SK-N-SH (cell line): ENCODE measurements at regions not wholly inside any gene's neighbourhood (a gene's known extent, or its start where the extent isn't known, plus 50 kb on each side); places are given as distances from the start of the nearest gene placed in this dataset.

Experiments
- CTCF ChIA-PET: fragments of 300-600, 350-600 bp; formaldehyde crosslinking; extraction: SDS; loops from one replicate; lab custom pipeline; 2021; lab: Yijun Ruan, JAX
- POLR2A ChIA-PET: fragments of 350-600 bp; sonication (Branson Sonifier 250); formaldehyde crosslinking; extraction: SDS; loops from one replicate; lab custom pipeline; 2020; ENCODE audit warnings: antibody characterized with exemption, inconsistent platforms; lab: Yijun Ruan, JAX
- DNase-seq: peaks from one replicate; pipeline ENCODE4 v3.0.0; 2012
- H2AFZ ChIP-seq: fragments of 200-600 bp; sonication (generic); 2 replicates; pipeline ENCODE4 v1.8.1; 2016; ENCODE audit warnings: antibody characterized with exemption, mild to moderate bottlenecking, low read depth
- H3F3A ChIP-seq: fragments of 200-600 bp; sonication (generic); replicated peaks from 2 replicates; pipeline ENCODE3; 2016; ENCODE audit warnings: antibody characterized with exemption, mild to moderate bottlenecking; ENCODE audit not compliant: insufficient read depth
- H3K27ac ChIP-seq, 2 experiments: fragments of 200-500 bp in 1 of 2; fragments of 200-600 bp in 1 of 2; sonication (Bioruptor generic) in 1 of 2; sonication (generic), shearing (Covaris generic) in 1 of 2; 2 replicates each; pipeline versions ENCODE4 v1.5.1 to v1.6.1; 2014 to 2016; ENCODE audit warnings: low read depth in 2 of 2, inconsistent platforms in 1 of 2, low read length in 1 of 2, mild to moderate bottlenecking in 1 of 2, mixed read lengths in 1 of 2
- H3K27me3 ChIP-seq: fragments of 200-600 bp; sonication (generic), shearing (Covaris generic); 2 replicates; pipeline ENCODE4 v1.6.1; 2016; ENCODE audit warnings: mixed run types; ENCODE audit not compliant: insufficient read depth
- H3K36me3 ChIP-seq, 2 experiments: fragments of 200-500 bp in 1 of 2; fragments of 200-600 bp in 1 of 2; sonication (Bioruptor generic) in 1 of 2; sonication (generic) in 1 of 2; replicated peaks in 1 of 2; 2 replicates each; pipeline versions ENCODE3 to v1.5.1; 2014 to 2016; ENCODE audit warnings: low read length in 1 of 2, mild to moderate bottlenecking in 1 of 2; ENCODE audit not compliant: insufficient read depth in 2 of 2, control insufficient read depth in 1 of 2
- H3K4me1 ChIP-seq, 2 experiments: fragments of 200-500 bp in 1 of 2; fragments of 200-600 bp in 1 of 2; sonication (Bioruptor generic) in 1 of 2; sonication (generic), shearing (Covaris generic) in 1 of 2; 2 replicates each; pipeline versions ENCODE4 v1.5.1 to v1.6.1; 2014 to 2016; ENCODE audit warnings: low read depth in 1 of 2, low read length in 1 of 2, mixed run types in 1 of 2; ENCODE audit not compliant: insufficient read depth in 2 of 2, control insufficient read depth in 1 of 2
- H3K4me2 ChIP-seq: fragments of 200-600 bp; sonication (generic), shearing (Covaris generic); 2 replicates; pipeline ENCODE4 v1.6.1; 2017; ENCODE audit warnings: mixed run types
- H3K4me3 ChIP-seq, 2 experiments: fragments of 200-500 bp in 1 of 2; fragments of 200-600 bp in 1 of 2; sonication (Bioruptor generic) in 1 of 2; sonication (generic), shearing (Covaris generic) in 1 of 2; 2 replicates each; pipeline versions ENCODE4 v1.5.1 to v1.8.1; 2014 to 2016; ENCODE audit warnings: low read depth in 2 of 2, inconsistent platforms in 1 of 2, low read length in 1 of 2, mild to moderate bottlenecking in 1 of 2, mixed read lengths in 1 of 2, moderate library complexity in 1 of 2
- H3K79me2 ChIP-seq: fragments of 200-600 bp; sonication (generic); 2 replicates; pipeline ENCODE4 v1.8.1; 2017; ENCODE audit warnings: mild to moderate bottlenecking; ENCODE audit not compliant: insufficient read depth
- H3K9ac ChIP-seq: fragments of 200-600 bp; sonication (generic); 2 replicates; pipeline ENCODE4 v1.6.1; 2017; ENCODE audit warnings: mixed run types
- H3K9me2 ChIP-seq: fragments of 200-600 bp; sonication (generic); 2 replicates; pipeline ENCODE4 v1.6.1; 2017; ENCODE audit warnings: mixed run types
- H3K9me3 ChIP-seq: fragments of 200-600 bp; sonication (generic); 2 replicates; pipeline ENCODE4 v1.6.1; 2017; ENCODE audit warnings: mixed run types, mild to moderate bottlenecking, moderate library complexity
- H4K20me1 ChIP-seq: fragments of 200-600 bp; sonication (generic); 2 replicates; pipeline ENCODE4 v1.6.1; 2017; ENCODE audit warnings: mild to moderate bottlenecking, mixed run types; ENCODE audit not compliant: insufficient read depth
- EZH2phosphoT487 ChIP-seq: fragments of 200-600 bp; sonication (generic); IDR thresholded peaks from 2 replicates; pipeline ENCODE4 v1.6.1; 2017; ENCODE audit warnings: low read depth, mixed run types, mild to moderate bottlenecking, antibody characterized with exemption, moderate library complexity, borderline replicate concordance
- FOXJ3 ChIP-seq: sonication (generic); formaldehyde crosslinking; IDR thresholded peaks from 2 replicates; pipeline ENCODE4 v1.5.1; 2020; ENCODE audit warnings: mild to moderate bottlenecking, missing genetic modification reagents
- IRF3 ChIP-seq: fragments of 150-350 bp; IDR thresholded peaks from 2 replicates; pipeline ENCODE4 v1.6.1; 2016; ENCODE audit warnings: mild to moderate bottlenecking, low read depth, low read length
- JUND ChIP-seq: IDR thresholded peaks from 2 replicates; pipeline ENCODE4 v1.4.0; 2012
- NFIC ChIP-seq: IDR thresholded peaks from 2 replicates; pipeline ENCODE4 v1.4.0; 2012; ENCODE audit warnings: borderline replicate concordance
- NRF1 ChIP-seq: IDR thresholded peaks from 2 replicates; pipeline ENCODE4 v1.6.1; 2012; ENCODE audit warnings: low read depth, mild to moderate bottlenecking, low read length
- POLR2AphosphoS5 ChIP-seq: IDR thresholded peaks from 2 replicates; pipeline ENCODE4 v1.6.1; 2012; ENCODE audit warnings: low read depth, low read length
- RFX5 ChIP-seq: IDR thresholded peaks from 2 replicates; pipeline ENCODE4 v1.6.1; 2012; ENCODE audit warnings: mild to moderate bottlenecking, improper control_type of control experiment, low read length
- RXRA ChIP-seq: IDR thresholded peaks from 2 replicates; pipeline ENCODE4 v1.4.0; 2012; ENCODE audit warnings: low read depth, mild to moderate bottlenecking, borderline replicate concordance
- SMC3 ChIP-seq: IDR thresholded peaks from 2 replicates; pipeline ENCODE4 v1.6.1; 2012; ENCODE audit warnings: low read depth, low read length, improper control_type of control experiment
- TEAD4 ChIP-seq: IDR thresholded peaks from 2 replicates; pipeline ENCODE4 v1.4.0; 2012; ENCODE audit warnings: mild to moderate bottlenecking, borderline replicate concordance; ENCODE audit not compliant: insufficient read depth
- YY1 ChIP-seq: IDR thresholded peaks from 2 replicates; pipeline ENCODE4 v1.4.0; 2012; ENCODE audit warnings: low read depth, mild to moderate bottlenecking
- ZBTB33 ChIP-seq: IDR thresholded peaks from 2 replicates; pipeline ENCODE4 v1.4.0; 2012; ENCODE audit warnings: low read depth, borderline replicate concordance
- WGBS: methylation state at CpG from one replicate; pipeline ENCODE4 v1.1.6; 2017; ENCODE audit warnings: low lambda C conversion rate; 5-methylcytosine and 5-hydroxymethylcytosine counted together
- TF ChIP-seq, protein P1 (sequence below): IDR thresholded peaks from 2 replicates; pipeline ENCODE4 v1.6.1; 2012; ENCODE audit warnings: mild to moderate bottlenecking, low read depth, low read length, moderate library complexity
- TF ChIP-seq, protein P2 (sequence below): IDR thresholded peaks from 2 replicates; pipeline ENCODE4 v1.4.0; 2012; ENCODE audit warnings: low read depth
- TF ChIP-seq, protein P3 (sequence below): fragments of 150-350 bp; IDR thresholded peaks from 2 replicates; pipeline ENCODE4 v1.6.1; 2017; ENCODE audit warnings: antibody characterized with exemption, low read length, low read depth, borderline replicate concordance

DNA sequence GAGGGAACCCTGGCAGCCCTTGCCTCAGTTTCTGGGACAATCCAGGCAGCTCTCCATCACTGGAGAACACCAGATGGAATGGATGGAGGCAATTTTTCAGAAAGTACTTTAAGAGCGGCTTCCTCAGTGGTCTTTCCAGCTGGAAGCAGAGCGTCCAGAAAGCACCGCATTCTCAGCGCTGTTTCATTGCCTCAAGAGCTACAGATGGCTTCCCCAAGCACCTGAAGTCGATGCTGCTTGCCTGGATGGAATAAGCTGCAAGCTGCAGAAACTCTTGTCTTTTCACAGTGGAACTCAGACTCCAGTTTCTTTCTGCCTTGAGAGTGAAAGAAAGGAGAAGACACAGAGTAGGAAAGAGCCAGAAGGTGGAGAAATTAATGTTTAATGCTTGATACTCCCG, 766.9 kb downstream of the TDRD15 start (continued):
- no peak for TF ChIP-seq POLR2AphosphoS5

DNA sequence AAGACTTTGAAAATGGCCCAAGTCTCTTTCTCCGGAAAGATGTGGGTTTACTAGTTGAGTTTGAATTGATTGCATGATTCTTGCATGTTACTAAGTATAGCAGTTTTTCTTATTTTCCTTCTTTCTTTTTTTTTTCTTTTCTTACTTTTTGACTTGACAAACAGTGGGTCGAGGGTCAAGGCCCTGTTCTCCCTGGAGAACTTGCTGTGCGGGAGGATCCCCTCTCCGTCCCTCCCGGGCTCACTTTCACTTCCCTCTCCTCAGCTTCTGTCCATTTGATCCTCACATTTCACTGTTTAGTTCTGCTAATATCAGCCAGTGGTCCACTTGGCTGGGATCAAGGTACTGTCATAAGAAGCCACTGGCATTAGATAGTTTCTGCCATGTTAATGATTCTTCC, 767.4 kb downstream of the TDRD15 start:
- Histone ChIP-seq H3K4me2 (no peak overlapping the region), H3K9me2 (no peaks in the 10 kb centered on the region), H4K20me1 (no peaks in the 10 kb centered on the region), H2AFZ (no peak overlapping the region), H3F3A (no peaks in the 10 kb centered on the region), H3K27ac (no peak overlapping the region), H3K9me3 (peaks cover 6% of the 10 kb centered on the region; the same call in 1 of the 2 replicates)
- no peak for TF ChIP-seq EZH2phosphoT487
- TF ChIP-seq, protein P1, sequence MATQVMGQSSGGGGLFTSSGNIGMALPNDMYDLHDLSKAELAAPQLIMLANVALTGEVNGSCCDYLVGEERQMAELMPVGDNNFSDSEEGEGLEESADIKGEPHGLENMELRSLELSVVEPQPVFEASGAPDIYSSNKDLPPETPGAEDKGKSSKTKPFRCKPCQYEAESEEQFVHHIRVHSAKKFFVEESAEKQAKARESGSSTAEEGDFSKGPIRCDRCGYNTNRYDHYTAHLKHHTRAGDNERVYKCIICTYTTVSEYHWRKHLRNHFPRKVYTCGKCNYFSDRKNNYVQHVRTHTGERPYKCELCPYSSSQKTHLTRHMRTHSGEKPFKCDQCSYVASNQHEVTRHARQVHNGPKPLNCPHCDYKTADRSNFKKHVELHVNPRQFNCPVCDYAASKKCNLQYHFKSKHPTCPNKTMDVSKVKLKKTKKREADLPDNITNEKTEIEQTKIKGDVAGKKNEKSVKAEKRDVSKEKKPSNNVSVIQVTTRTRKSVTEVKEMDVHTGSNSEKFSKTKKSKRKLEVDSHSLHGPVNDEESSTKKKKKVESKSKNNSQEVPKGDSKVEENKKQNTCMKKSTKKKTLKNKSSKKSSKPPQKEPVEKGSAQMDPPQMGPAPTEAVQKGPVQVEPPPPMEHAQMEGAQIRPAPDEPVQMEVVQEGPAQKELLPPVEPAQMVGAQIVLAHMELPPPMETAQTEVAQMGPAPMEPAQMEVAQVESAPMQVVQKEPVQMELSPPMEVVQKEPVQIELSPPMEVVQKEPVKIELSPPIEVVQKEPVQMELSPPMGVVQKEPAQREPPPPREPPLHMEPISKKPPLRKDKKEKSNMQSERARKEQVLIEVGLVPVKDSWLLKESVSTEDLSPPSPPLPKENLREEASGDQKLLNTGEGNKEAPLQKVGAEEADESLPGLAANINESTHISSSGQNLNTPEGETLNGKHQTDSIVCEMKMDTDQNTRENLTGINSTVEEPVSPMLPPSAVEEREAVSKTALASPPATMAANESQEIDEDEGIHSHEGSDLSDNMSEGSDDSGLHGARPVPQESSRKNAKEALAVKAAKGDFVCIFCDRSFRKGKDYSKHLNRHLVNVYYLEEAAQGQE: no peak
- TF ChIP-seq NFIC: no peak
- no peak for TF ChIP-seq ZBTB33
- TF ChIP-seq, protein P2, sequence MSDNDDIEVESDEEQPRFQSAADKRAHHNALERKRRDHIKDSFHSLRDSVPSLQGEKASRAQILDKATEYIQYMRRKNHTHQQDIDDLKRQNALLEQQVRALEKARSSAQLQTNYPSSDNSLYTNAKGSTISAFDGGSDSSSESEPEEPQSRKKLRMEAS: no peak
- TF ChIP-seq JUND: no peak
- TF ChIP-seq NRF1: no peak
- TF ChIP-seq RFX5: no peak
- TF ChIP-seq, protein P3, sequence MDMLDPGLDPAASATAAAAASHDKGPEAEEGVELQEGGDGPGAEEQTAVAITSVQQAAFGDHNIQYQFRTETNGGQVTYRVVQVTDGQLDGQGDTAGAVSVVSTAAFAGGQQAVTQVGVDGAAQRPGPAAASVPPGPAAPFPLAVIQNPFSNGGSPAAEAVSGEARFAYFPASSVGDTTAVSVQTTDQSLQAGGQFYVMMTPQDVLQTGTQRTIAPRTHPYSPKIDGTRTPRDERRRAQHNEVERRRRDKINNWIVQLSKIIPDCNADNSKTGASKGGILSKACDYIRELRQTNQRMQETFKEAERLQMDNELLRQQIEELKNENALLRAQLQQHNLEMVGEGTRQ: no peak
- no peak for TF ChIP-seq RXRA
- no peak for TF ChIP-seq SMC3
- TF ChIP-seq TEAD4: no peak
- no peak for TF ChIP-seq FOXJ3 (CRISPR knock-in tag)
- no peak for TF ChIP-seq YY1
- no peak for TF ChIP-seq IRF3
- TF ChIP-seq, all 33 proteins: peak for 0
- ChIA-PET CTCF (no interaction called here), POLR2A (no interaction called here)
- H3K9ac ChIP-seq: no peak overlapping the region
- H3K79me2 ChIP-seq: no peaks in the 10 kb centered on the region
- no peaks in the 10 kb centered on the region for H3K36me3 ChIP-seq
- DNase-seq: no peak
- H3K27me3 ChIP-seq: no peaks in the 10 kb centered on the region
- no peak overlapping the region for H3K4me3 ChIP-seq
- WGBS: 36% methylated on average over 5 of the region's 5 CpGs
- no peaks in the 10 kb centered on the region for H3K4me1 ChIP-seq
